K562 (cell line): ENCODE measurements at regions not wholly inside any gene's neighbourhood (a gene's known extent, or its start where the extent isn't known, plus 50 kb on each side); places are given as distances from the start of the nearest gene placed in this dataset.

Source experiments
- ATAC-seq: fragments of 200-7000 bp; cut with Tn5 transposase; 3 replicates; pipeline ENCODE4 v1.9.1; 2020; ENCODE audit warnings: moderate library complexity
- BruUV-seq: library from RNA; stranded (reverse); fragments of 400-500 nt; replicated peaks from 2 replicates; lab custom pipeline; 2021; lab: Mats Ljungman, UMichigan
- CTCF ChIA-PET: fragments of 300-600 bp; formaldehyde crosslinking; extraction: SDS; loops from one replicate; lab custom pipeline; 2021; ENCODE audit warnings: low intra/inter-chr PET ratio; lab: Yijun Ruan, JAX
- POLR2A ChIA-PET: fragments of 300-600, 350-650 bp; sonication (Branson Sonifier 250); formaldehyde crosslinking; extraction: SDS; loops from one replicate; lab custom pipeline; 2021; ENCODE audit warnings: antibody characterized with exemption, inconsistent platforms; lab: Yijun Ruan, JAX
- DNase-seq, 4 experiments: peaks; one replicate each; pipeline versions ENCODE4 v3.0.0 to v3.0.0-alpha.2; 2011 to 2018; ENCODE audit warnings: low spot score in 3 of 4, mixed read lengths in 3 of 4; ENCODE audit errors: extremely low read depth in 1 of 4
- FAIRE-seq: peaks from 2 replicates; lab custom pipeline; 2011; peaks lifted over from hg19 to GRCh38; lab: Jason Lieb, UNC
- H2AFZ ChIP-seq: 2 replicates; pipeline ENCODE4 v1.6.0; 2011; ENCODE audit warnings: low read depth, low read length, control low read depth, inconsistent platforms
- H3K27ac ChIP-seq: fragments of 200-600 bp; 3 replicates; pipeline ENCODE4 v1.8.0; 2011; ENCODE audit warnings: low read depth, mild to moderate bottlenecking, control low read depth, inconsistent platforms, low read length, moderate library complexity, mixed read lengths; ENCODE audit errors: extremely low read depth
- H3K27me3 ChIP-seq, 2 experiments: fragments of 300-600 bp in 1 of 2; 2 replicates in 1 of 2; 3 replicates in 1 of 2; pipeline versions ENCODE4 v1.6.0 to v1.8.0; 2011; ENCODE audit warnings: inconsistent platforms in 2 of 2, low read length in 2 of 2, mild to moderate bottlenecking in 1 of 2, mixed read lengths in 1 of 2, moderate library complexity in 1 of 2; ENCODE audit not compliant: control insufficient read depth in 2 of 2, insufficient read depth in 2 of 2
- H3K36me3 ChIP-seq: fragments of 300-600 bp; 3 replicates; pipeline ENCODE4 v1.8.0; 2011; ENCODE audit warnings: mild to moderate bottlenecking, low read length, inconsistent platforms; ENCODE audit not compliant: control insufficient read depth, insufficient read depth
- H3K4me1 ChIP-seq, 2 experiments: fragments of 200-600 bp in 1 of 2; replicated peaks in 1 of 2; 2 replicates in 1 of 2; 3 replicates in 1 of 2; pipeline versions ENCODE4 v1.5.1 to v1.8.0; 2011; ENCODE audit warnings: inconsistent platforms in 2 of 2, low read length in 2 of 2, mild to moderate bottlenecking in 1 of 2, mixed read lengths in 1 of 2, moderate library complexity in 1 of 2; ENCODE audit not compliant: control insufficient read depth in 2 of 2, insufficient read depth in 2 of 2
- H3K4me2 ChIP-seq: 2 replicates; pipeline ENCODE4 v1.6.1; 2011; ENCODE audit warnings: low read length, control low read depth, inconsistent platforms, mixed read lengths; ENCODE audit not compliant: insufficient read depth
- H3K4me3 ChIP-seq: fragments of 200-600 bp; sonication (generic), shearing (Covaris generic); 2 replicates; pipeline ENCODE4 v1.5.1; 2016; ENCODE audit warnings: control low read depth, inconsistent platforms
- H3K79me2 ChIP-seq: fragments of 200-600 bp; 3 replicates; pipeline ENCODE4 v1.8.0; 2011; ENCODE audit warnings: low read length, inconsistent platforms; ENCODE audit not compliant: control insufficient read depth, insufficient read depth
- H3K9ac ChIP-seq, 2 experiments: 2 replicates each; pipeline versions ENCODE4 v1.6.0 to v1.6.1; 2011; ENCODE audit warnings: low read depth in 2 of 2, low read length in 2 of 2, control low read depth in 1 of 2, inconsistent platforms in 1 of 2, mild to moderate bottlenecking in 1 of 2, mixed read lengths in 1 of 2; ENCODE audit not compliant: insufficient read depth in 1 of 2
- H3K9me1 ChIP-seq: one replicate; pipeline ENCODE4 v1.6.0; 2011; ENCODE audit warnings: inconsistent platforms, mild to moderate bottlenecking, low read length, moderate library complexity; ENCODE audit not compliant: control insufficient read depth, insufficient read depth
- H3K9me3 ChIP-seq: replicated peaks from 2 replicates; pipeline ENCODE4 v1.5.1; 2011; ENCODE audit warnings: low read depth, low read length, inconsistent platforms; ENCODE audit not compliant: control insufficient read depth, insufficient read depth
- H4K20me1 ChIP-seq: replicated peaks from 2 replicates; pipeline ENCODE4 v1.6.1; 2011; ENCODE audit warnings: low read length, inconsistent platforms, mixed read lengths; ENCODE audit not compliant: control insufficient read depth, insufficient read depth
- CEBPG ChIP-seq, 3 experiments: fragments of 200-800 bp in 1 of 3; sonication (Bioruptor generic) in 1 of 3; sonication (generic) in 1 of 3; formaldehyde crosslinking in 1 of 3; IDR thresholded peaks in 2 of 3; conservative IDR thresholded peaks in 1 of 3; 2 replicates each; pipeline versions ENCODE4 v1.6.1 to v1.8.0; 2016 to 2022; ENCODE audit warnings: missing compliant biosample characterization in 2 of 3, missing genetic modification characterization in 2 of 3, mild to moderate bottlenecking in 1 of 3, missing genetic modification reagents in 1 of 3
- MTA2 ChIP-seq: fragments of 450-650 bp; IDR thresholded peaks from 2 replicates; pipeline ENCODE4 v1.6.1; 2016; ENCODE audit warnings: low read depth
- NCOA6 ChIP-seq: fragments of 450-650 bp; IDR thresholded peaks from 2 replicates; pipeline ENCODE4 v1.6.1; 2017; ENCODE audit warnings: mild to moderate bottlenecking
- POLR2AphosphoS5 ChIP-seq: IDR thresholded peaks from 2 replicates; pipeline ENCODE4 v1.6.1; 2011; ENCODE audit warnings: mild to moderate bottlenecking, low read depth, low read length, moderate library complexity; ENCODE audit not compliant: control insufficient read depth, insufficient read depth
- XRCC4 ChIP-seq: IDR thresholded peaks from one replicate; pipeline ENCODE4 v1.6.1; 2011; ENCODE audit not compliant: insufficient read depth, insufficient read length; ENCODE audit errors: extremely low read depth
- ZNF263 ChIP-seq: sonication (generic); formaldehyde crosslinking; IDR thresholded peaks from 2 replicates; pipeline ENCODE4 v1.8.0; 2022; ENCODE audit warnings: mild to moderate bottlenecking, missing genetic modification reagents, borderline replicate concordance
- ZNF79 ChIP-seq: fragments of 250-450 bp; sonication (Bioruptor Pico); IDR thresholded peaks from 2 replicates; pipeline ENCODE4 v1.4.0; 2020; ENCODE audit warnings: low read depth, mild to moderate bottlenecking, moderate library complexity
- WGBS: fragments of 100-300 bp; shearing (Covaris generic); methylation state at CpG from one replicate; pipeline ENCODE4 v1.1.6; 2016; ENCODE audit warnings: low coverage, mixed read lengths; ENCODE audit not compliant: insufficient coverage; ENCODE audit errors: missing lambda C conversion rate; 5-methylcytosine and 5-hydroxymethylcytosine counted together
- in situ Hi-C: fragments of 300-500 bp; cut with MboI; formaldehyde crosslinking; loops from 4 replicates; pipeline ENCODE4 v1.15.0; 2018; ENCODE audit warnings: inconsistent platforms, mixed read lengths
- intact Hi-C: fragments of 100-400 bp; cut with micrococcal nuclease; formaldehyde crosslinking; loops from 2 replicates; pipeline ENCODE4 v1.14.2; 2022
- TF ChIP-seq, protein P1 (sequence below): IDR thresholded peaks from 2 replicates; pipeline ENCODE4 v1.6.1; 2014; ENCODE audit warnings: antibody characterized with exemption
- TF ChIP-seq, protein P2 (sequence below): fragments of 450-650 bp; conservative IDR thresholded peaks from 2 replicates; pipeline ENCODE4 v1.6.1; 2016; ENCODE audit warnings: missing genetic modification characterization, low read depth, mild to moderate bottlenecking, control low read depth, missing compliant biosample characterization
- TF ChIP-seq, protein P3 (sequence below): conservative IDR thresholded peaks from 2 replicates; pipeline ENCODE4 v1.6.1; 2011; ENCODE audit warnings: low read depth, mild to moderate bottlenecking, low read length; ENCODE audit not compliant: control insufficient read depth
- TF ChIP-seq, protein P4 (sequence below): IDR thresholded peaks from 2 replicates; pipeline ENCODE4 v1.6.1; 2011; ENCODE audit not compliant: insufficient read length; ENCODE audit errors: extremely low read depth

GRCh38 chr7:17600340-17600752, 301.9 kb downstream of the AHR start:
- H3K9ac ChIP-seq = no peak overlapping the region
- FAIRE-seq (no peak), DNase-seq (no peak), ATAC-seq (no peak)
- no peak overlapping the region for H2AFZ ChIP-seq
- TF ChIP-seq, protein P1, sequence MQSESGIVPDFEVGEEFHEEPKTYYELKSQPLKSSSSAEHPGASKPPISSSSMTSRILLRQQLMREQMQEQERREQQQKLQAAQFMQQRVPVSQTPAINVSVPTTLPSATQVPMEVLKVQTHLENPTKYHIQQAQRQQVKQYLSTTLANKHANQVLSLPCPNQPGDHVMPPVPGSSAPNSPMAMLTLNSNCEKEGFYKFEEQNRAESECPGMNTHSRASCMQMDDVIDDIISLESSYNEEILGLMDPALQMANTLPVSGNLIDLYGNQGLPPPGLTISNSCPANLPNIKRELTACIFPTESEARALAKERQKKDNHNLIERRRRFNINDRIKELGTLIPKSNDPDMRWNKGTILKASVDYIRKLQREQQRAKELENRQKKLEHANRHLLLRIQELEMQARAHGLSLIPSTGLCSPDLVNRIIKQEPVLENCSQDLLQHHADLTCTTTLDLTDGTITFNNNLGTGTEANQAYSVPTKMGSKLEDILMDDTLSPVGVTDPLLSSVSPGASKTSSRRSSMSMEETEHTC = no peak
- TF ChIP-seq CEBPG (CRISPR knock-in tag; IDR thresholded peaks at IDR 0.05) = no peak
- TF ChIP-seq CEBPG (tag; conservative IDR thresholded peaks at IDR 0.05 in 1 of 2, IDR thresholded peaks at IDR 0.05 in 1 of 2) = 0 out of 4 replicates have a peak, but pooled peaks of 1 of the 2 experiments have one; percentile 27
- H3K79me2 ChIP-seq = no peaks in the 10 kb centered on the region
- intact Hi-C loops = no loop called here
- H3K9me1 ChIP-seq = no peaks in the 10 kb centered on the region
- CTCF ChIA-PET = no interaction called here
- in situ Hi-C loops = no loop called here
- H3K36me3 ChIP-seq = no peaks in the 10 kb centered on the region
- no peak overlapping the region for H3K4me3 ChIP-seq
- no peaks in the 10 kb centered on the region for H3K27me3 ChIP-seq
- WGBS = 0% methylated on average over 2 of the region's 2 CpGs
- H3K4me1 ChIP-seq = no peaks in the 10 kb centered on the region
- H3K4me2 ChIP-seq = no peak overlapping the region
- POLR2A ChIA-PET = no interaction called here
- no peak overlapping the region for H3K27ac ChIP-seq
- no TSS peak for BruUV-seq
- H3K9me3 ChIP-seq = no peaks in the 10 kb centered on the region
- H4K20me1 ChIP-seq = no peaks in the 10 kb centered on the region

DNA sequence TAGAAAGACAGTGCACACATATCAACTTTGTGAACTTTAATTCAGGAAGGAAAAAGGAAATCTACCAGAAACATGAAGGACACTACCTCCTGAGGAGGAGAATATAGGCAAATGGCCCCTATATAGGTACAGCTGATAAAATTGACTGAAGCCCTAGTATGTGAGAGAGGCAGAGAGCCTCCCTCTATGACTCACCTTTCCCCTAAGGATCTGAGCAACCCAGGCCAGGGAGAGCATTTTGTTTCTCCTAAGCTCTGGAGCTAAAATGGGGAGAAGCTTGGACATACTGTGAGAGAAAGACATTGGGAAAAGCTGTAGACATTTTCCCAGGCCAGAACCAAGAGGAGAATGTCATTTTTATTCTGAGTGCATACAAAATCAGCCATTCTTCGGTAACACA, 303.5 kb downstream of the AHR start:
- H3K4me3 ChIP-seq = no peak overlapping the region
- WGBS = 0% methylated on average over 1 of the region's 1 CpG
- no peaks in the 10 kb centered on the region for H4K20me1 ChIP-seq
- intact Hi-C loops = no loop called here
- DNase-seq = no peak
- no peaks in the 10 kb centered on the region for H3K9me3 ChIP-seq
- POLR2A ChIA-PET = no interaction called here
- H3K36me3 ChIP-seq = no peaks in the 10 kb centered on the region
- CTCF ChIA-PET = no interaction called here
- H3K4me2 ChIP-seq = no peak overlapping the region
- no peak overlapping the region for H2AFZ ChIP-seq
- no peak for ATAC-seq
- H3K9ac ChIP-seq = no peak overlapping the region
- H3K9me1 ChIP-seq = no peaks in the 10 kb centered on the region
- no peaks in the 10 kb centered on the region for H3K79me2 ChIP-seq
- in situ Hi-C loops = no loop called here
- BruUV-seq = no TSS peak
- H3K27me3 ChIP-seq = no peaks in the 10 kb centered on the region
- H3K27ac ChIP-seq = no peak overlapping the region
- FAIRE-seq = no peak
- H3K4me1 ChIP-seq = no peaks in the 10 kb centered on the region
- no peak for TF ChIP-seq POLR2AphosphoS5
- TF ChIP-seq, protein P2, sequence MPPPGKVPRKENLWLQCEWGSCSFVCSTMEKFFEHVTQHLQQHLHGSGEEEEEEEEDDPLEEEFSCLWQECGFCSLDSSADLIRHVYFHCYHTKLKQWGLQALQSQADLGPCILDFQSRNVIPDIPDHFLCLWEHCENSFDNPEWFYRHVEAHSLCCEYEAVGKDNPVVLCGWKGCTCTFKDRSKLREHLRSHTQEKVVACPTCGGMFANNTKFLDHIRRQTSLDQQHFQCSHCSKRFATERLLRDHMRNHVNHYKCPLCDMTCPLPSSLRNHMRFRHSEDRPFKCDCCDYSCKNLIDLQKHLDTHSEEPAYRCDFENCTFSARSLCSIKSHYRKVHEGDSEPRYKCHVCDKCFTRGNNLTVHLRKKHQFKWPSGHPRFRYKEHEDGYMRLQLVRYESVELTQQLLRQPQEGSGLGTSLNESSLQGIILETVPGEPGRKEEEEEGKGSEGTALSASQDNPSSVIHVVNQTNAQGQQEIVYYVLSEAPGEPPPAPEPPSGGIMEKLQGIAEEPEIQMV (tag) = no peak
- TF ChIP-seq, protein P3, sequence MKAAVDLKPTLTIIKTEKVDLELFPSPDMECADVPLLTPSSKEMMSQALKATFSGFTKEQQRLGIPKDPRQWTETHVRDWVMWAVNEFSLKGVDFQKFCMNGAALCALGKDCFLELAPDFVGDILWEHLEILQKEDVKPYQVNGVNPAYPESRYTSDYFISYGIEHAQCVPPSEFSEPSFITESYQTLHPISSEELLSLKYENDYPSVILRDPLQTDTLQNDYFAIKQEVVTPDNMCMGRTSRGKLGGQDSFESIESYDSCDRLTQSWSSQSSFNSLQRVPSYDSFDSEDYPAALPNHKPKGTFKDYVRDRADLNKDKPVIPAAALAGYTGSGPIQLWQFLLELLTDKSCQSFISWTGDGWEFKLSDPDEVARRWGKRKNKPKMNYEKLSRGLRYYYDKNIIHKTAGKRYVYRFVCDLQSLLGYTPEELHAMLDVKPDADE = no peak
- TF ChIP-seq, protein P4, sequence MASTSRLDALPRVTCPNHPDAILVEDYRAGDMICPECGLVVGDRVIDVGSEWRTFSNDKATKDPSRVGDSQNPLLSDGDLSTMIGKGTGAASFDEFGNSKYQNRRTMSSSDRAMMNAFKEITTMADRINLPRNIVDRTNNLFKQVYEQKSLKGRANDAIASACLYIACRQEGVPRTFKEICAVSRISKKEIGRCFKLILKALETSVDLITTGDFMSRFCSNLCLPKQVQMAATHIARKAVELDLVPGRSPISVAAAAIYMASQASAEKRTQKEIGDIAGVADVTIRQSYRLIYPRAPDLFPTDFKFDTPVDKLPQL = no peak
- TF ChIP-seq NCOA6 = no peak
- TF ChIP-seq MTA2 = no peak
- TF ChIP-seq ZNF263 = no peak
- no peak for TF ChIP-seq XRCC4
- no peak for TF ChIP-seq ZNF79 (CRISPR knock-in tag)
